H1 (cell line): ENCODE measurements at regions not wholly inside any gene's neighbourhood (a gene's known extent, or its start where the extent isn't known, plus 50 kb on each side); places are given as distances from the start of the nearest gene placed in this dataset.

Source experiments
- ATF3 ChIP-seq: IDR thresholded peaks from 2 replicates; pipeline ENCODE4 v1.6.1; 2011; ENCODE audit warnings: low read depth, mild to moderate bottlenecking, low read length; ENCODE audit not compliant: insufficient read depth
- E2F6 ChIP-seq: IDR thresholded peaks from 2 replicates; pipeline ENCODE4 v1.6.1; 2012; ENCODE audit warnings: inconsistent platforms
- HDAC6 ChIP-seq: IDR thresholded peaks from one replicate; pipeline ENCODE4 v1.7.1; 2012; ENCODE audit warnings: low read depth, mild to moderate bottlenecking, inconsistent platforms, low read length, moderate library complexity
- KDM1A ChIP-seq: fragments of 200-600, 300-600 bp; sonication (generic); IDR thresholded peaks from 2 replicates; pipeline ENCODE4 v1.7.1; 2016; ENCODE audit warnings: mild to moderate bottlenecking, low read length, borderline replicate concordance
- POLR2A ChIP-seq, 2 experiments: IDR thresholded peaks; 1 replicate in 1 of 2; 2 replicates in 1 of 2; pipeline ENCODE4 v1.6.1; 2011; ENCODE audit warnings: low read depth in 2 of 2, low read length in 2 of 2, mild to moderate bottlenecking in 2 of 2; ENCODE audit errors: control extremely low read depth in 1 of 2
- POU5F1 ChIP-seq: IDR thresholded peaks from 2 replicates; pipeline ENCODE4 v1.6.1; 2011; ENCODE audit warnings: low read depth, mild to moderate bottlenecking, low read length, moderate library complexity
- RAD21 ChIP-seq, 2 experiments: IDR thresholded peaks in 1 of 2; conservative IDR thresholded peaks in 1 of 2; 2 replicates each; pipeline ENCODE4 v1.6.1; 2011; ENCODE audit warnings: low read depth in 2 of 2, low read length in 2 of 2, improper control_type of control experiment in 1 of 2, inconsistent platforms in 1 of 2, mild to moderate bottlenecking in 1 of 2, moderate library complexity in 1 of 2
- SIX5 ChIP-seq: IDR thresholded peaks from 2 replicates; pipeline ENCODE4 v1.6.1; 2011; ENCODE audit warnings: mild to moderate bottlenecking, low read depth, low read length
- SP4 ChIP-seq: IDR thresholded peaks from 2 replicates; pipeline ENCODE4 v1.6.1; 2012; ENCODE audit warnings: low read length, inconsistent platforms

DNA sequence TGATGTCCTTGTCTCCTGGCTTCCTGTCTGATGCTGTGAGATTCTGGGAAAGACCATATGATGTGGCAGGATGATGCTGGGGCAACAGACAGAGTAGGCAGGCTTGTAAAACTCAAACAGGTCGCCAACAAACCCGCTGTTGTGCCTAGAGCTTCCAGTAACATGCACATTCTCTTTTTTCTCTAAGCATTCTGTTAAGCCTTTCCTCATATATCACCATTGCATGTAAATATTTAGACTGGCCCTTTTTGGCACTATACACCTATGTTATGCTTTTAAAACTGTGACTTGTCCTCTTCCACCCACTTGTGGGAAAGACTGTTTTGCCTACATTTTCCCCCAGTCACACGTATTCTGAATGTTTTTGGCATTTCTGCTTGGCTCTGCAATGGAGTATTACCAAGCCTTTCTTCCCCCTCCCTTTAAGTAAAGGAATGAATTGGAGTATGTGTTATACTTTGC, 250.4 kb upstream of the TANK start (continued):
- TF ChIP-seq RAD21 (IDR thresholded peaks at IDR 0.05 in 1 of 2, conservative IDR thresholded peaks at IDR 0.05 in 1 of 2; ENCODE audit: low read depth in 2 of 2, low read length in 2 of 2) (no peak), HDAC6 (no peak), SIX5 (no peak), POU5F1 (no peak), E2F6 (no peak), ATF3 (no peak), SP4 (no peak), POLR2A (IDR thresholded peaks at IDR 0.05; ENCODE audit: control extremely low read depth in 1 of 2, low read depth in 2 of 2, low read length in 2 of 2) (no peak), KDM1A (no peak)
- TF ChIP-seq, all 59 proteins: peak for 0
